ENCODE measurements at regions not wholly inside any gene's neighbourhood (a gene's known extent, or its start where the extent isn't known, plus 50 kb on each side); places are given as distances from the start of the nearest gene placed in this dataset.

DNA sequence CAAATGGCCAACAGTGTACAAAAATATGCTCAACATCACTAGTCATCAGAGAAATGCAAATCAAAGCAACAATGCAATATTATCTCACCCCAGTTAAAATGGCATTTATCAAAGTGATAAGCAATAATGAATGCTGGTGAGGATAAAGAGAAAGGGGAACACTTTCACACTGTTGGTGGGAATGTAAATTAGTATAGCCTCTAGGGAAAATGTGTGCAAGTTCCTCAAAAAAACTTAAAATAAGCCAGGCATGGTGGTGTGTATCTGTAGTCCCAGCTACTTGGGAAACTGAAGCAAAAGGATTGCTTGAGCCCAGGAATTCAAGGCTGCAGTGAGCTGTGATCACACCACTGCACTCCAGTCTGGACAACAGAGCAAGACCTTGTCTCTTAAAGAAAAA is 572.1 kb downstream of the NLGN4X start:
- TF ChIP-seq, protein P1, sequence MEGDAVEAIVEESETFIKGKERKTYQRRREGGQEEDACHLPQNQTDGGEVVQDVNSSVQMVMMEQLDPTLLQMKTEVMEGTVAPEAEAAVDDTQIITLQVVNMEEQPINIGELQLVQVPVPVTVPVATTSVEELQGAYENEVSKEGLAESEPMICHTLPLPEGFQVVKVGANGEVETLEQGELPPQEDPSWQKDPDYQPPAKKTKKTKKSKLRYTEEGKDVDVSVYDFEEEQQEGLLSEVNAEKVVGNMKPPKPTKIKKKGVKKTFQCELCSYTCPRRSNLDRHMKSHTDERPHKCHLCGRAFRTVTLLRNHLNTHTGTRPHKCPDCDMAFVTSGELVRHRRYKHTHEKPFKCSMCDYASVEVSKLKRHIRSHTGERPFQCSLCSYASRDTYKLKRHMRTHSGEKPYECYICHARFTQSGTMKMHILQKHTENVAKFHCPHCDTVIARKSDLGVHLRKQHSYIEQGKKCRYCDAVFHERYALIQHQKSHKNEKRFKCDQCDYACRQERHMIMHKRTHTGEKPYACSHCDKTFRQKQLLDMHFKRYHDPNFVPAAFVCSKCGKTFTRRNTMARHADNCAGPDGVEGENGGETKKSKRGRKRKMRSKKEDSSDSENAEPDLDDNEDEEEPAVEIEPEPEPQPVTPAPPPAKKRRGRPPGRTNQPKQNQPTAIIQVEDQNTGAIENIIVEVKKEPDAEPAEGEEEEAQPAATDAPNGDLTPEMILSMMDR (IDR thresholded peaks at IDR 0.05) = no peak

DNA sequence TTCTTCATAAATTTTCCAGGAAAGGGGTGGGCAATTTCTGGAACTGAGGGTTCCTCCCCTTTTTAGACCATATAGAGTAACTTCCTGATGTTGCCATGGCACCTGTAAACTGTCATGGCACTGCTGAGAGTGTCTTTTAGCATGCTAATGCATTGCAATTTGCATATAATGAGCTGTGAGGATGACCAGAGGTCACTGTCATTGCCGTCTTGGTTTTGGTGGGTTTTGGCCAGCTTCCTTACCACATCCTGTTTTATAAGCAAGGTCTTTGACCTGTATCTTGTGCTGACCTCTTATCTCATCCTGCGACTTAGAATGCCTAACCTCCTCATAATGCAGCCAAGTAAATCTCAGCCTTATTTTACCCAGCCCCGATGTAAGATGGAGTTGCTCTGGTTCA is 577.8 kb downstream of the NLGN4X start:
- no peak for DNase-seq
- Mint-ChIP-seq H3K27ac (no peak overlapping the region), H3K36me3 (ENCODE audit: low read depth) (peaks cover 8% of the 10 kb centered on the region; the same call in 1 of the 2 replicates), H3K4me3 (no peak overlapping the region), H3K27me3 (ENCODE audit: insufficient read depth) (no peaks in the 10 kb centered on the region), H3K4me1 (ENCODE audit: low read depth) (no peaks in the 10 kb centered on the region), H3K9me3 (peaks cover 27% of the 10 kb centered on the region)
- TF ChIP-seq, protein P1 (IDR thresholded peaks at IDR 0.05) = no peak

More for the DNA sequence above, 572.1 kb downstream of the NLGN4X start:
- no peak overlapping the region for H3K27ac Mint-ChIP-seq
- peaks cover 4% of the 10 kb centered on the region; the same call in 1 of the 2 replicates for H3K36me3 Mint-ChIP-seq (ENCODE audit: low read depth)
- no peak for DNase-seq
- no peaks in the 10 kb centered on the region for H3K4me1 Mint-ChIP-seq (ENCODE audit: low read depth)
- peaks cover 27% of the 10 kb centered on the region for H3K9me3 Mint-ChIP-seq
- H3K27me3 Mint-ChIP-seq (ENCODE audit: insufficient read depth) = no peaks in the 10 kb centered on the region; the same call in 1 of the 2 replicates
- no peak overlapping the region for H3K4me3 Mint-ChIP-seq

DNA sequence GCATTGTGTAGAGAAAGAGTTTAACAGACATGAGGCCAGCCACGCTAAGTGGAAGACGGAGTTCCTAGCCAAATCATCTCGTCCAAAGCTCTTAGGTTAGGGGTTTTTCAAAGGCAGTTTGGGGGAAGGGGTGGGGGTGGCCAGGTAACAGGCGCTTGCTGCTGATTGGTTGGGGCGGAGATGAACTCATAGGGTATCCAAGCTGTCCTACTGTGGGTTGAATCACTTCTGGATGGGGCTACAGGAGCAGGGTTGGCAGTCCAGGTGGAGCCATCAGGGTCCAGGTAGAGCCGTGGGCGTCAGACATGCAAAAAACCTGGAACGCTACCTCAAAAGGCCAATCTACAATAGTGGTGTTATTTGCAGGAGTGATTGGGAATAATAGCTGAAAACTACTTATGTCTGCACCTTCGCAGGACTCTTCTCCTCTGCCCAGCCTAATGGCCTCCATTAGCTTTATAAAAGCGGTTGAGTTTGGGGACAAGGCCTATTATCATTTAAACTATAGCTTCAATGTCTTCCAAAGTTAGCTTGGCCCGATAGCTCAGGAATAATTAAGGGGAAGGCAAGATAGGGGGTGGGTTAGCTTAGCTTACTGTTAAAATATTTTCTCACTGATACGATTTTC is 579.6 kb downstream of the NLGN4X start:
- peaks cover 5% of the 10 kb centered on the region; the same call in 1 of the 2 replicates for H3K36me3 Mint-ChIP-seq (ENCODE audit: low read depth)
- no peak overlapping the region for H3K4me3 Mint-ChIP-seq
- no peaks in the 10 kb centered on the region for H3K4me1 Mint-ChIP-seq (ENCODE audit: low read depth)
- no peak overlapping the region for H3K27ac Mint-ChIP-seq
- H3K9me3 Mint-ChIP-seq = peaks cover 18% of the 10 kb centered on the region
- no peak for DNase-seq
- TF ChIP-seq, protein P1 (IDR thresholded peaks at IDR 0.05) = no peak
- H3K27me3 Mint-ChIP-seq (ENCODE audit: insufficient read depth) = no peaks in the 10 kb centered on the region

DNA sequence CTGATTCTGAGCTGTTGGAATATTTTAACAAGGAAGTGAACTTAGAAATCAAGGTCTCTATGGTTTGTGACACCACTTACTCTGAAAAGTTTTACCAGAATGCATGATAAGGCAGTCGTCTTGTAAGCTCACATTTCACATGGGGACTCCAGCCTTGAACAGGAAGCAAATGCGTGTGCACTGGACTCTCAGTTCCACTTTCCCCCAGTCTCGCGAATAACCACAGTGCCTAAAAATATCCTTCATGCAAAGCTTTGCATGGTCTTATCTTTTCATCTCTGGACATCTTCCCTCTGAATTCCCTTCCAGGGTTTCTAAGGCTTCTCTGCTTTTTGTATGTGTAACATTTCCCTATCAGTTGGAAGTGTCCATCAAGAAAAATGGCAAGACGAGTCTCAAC is 581.8 kb downstream of the NLGN4X start:
- H3K36me3 Mint-ChIP-seq (ENCODE audit: low read depth) = peaks cover 5% of the 10 kb centered on the region; the same call in 1 of the 2 replicates
- no peak overlapping the region for H3K4me3 Mint-ChIP-seq
- TF ChIP-seq, protein P1 (IDR thresholded peaks at IDR 0.05) = no peak
- H3K27me3 Mint-ChIP-seq (ENCODE audit: insufficient read depth) = no peaks in the 10 kb centered on the region; the same call in 1 of the 2 replicates
- no peaks in the 10 kb centered on the region for H3K4me1 Mint-ChIP-seq (ENCODE audit: low read depth)
- no peak for DNase-seq
- peaks cover 26% of the 10 kb centered on the region for H3K9me3 Mint-ChIP-seq
- no peak overlapping the region for H3K27ac Mint-ChIP-seq

DNA sequence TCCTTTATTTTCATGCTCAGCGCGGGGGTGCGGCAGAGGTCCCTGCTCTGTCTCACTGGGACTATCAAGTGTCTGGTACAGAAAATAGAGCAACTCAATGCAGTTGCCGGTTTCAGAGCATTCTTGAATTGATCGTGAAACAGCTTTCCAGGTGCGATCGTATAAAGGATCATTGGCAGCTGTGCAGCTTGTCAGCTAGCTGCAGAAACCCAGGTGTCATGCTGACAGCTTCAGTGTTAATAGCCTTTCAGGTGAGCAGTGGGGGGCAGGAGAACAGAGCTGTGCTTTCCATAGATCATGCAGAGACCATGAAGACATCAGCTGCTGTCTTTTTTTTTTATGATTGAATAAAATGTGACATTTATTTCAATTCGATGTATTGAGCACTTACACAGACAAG is 583.9 kb downstream of the NLGN4X start:
- no peak overlapping the region for H3K4me3 Mint-ChIP-seq
- no peak overlapping the region for H3K27ac Mint-ChIP-seq
- TF ChIP-seq, protein P1 (IDR thresholded peaks at IDR 0.05) = no peak
- DNase-seq = no peak
- no peaks in the 10 kb centered on the region; the same call in 1 of the 2 replicates for H3K27me3 Mint-ChIP-seq (ENCODE audit: insufficient read depth)
- H3K36me3 Mint-ChIP-seq (ENCODE audit: low read depth) = peaks cover 5% of the 10 kb centered on the region; the same call in 1 of the 2 replicates
- peaks cover 26% of the 10 kb centered on the region for H3K9me3 Mint-ChIP-seq
- no peaks in the 10 kb centered on the region for H3K4me1 Mint-ChIP-seq (ENCODE audit: low read depth)
